HL-60 (cell line): ENCODE measurements at regions not wholly inside any gene's neighbourhood (a gene's known extent, or its start where the extent isn't known, plus 50 kb on each side); places are given as distances from the start of the nearest gene placed in this dataset.

ENCODE experiments used
- POLR2AphosphoS5 ChIP-seq: IDR thresholded peaks from 2 replicates; pipeline ENCODE4 v1.6.1; 2012; ENCODE audit warnings: low read depth
- TF ChIP-seq, protein P1 (sequence below): IDR thresholded peaks from one replicate; pipeline ENCODE4 v1.5.1; 2011; ENCODE audit warnings: low read length, control low read depth, inconsistent platforms; ENCODE audit not compliant: insufficient read depth
- TF ChIP-seq, protein P2 (sequence below): IDR thresholded peaks from 2 replicates; pipeline ENCODE4 v1.6.1; 2012; ENCODE audit warnings: low read depth; ENCODE audit not compliant: insufficient replicate concordance

DNA sequence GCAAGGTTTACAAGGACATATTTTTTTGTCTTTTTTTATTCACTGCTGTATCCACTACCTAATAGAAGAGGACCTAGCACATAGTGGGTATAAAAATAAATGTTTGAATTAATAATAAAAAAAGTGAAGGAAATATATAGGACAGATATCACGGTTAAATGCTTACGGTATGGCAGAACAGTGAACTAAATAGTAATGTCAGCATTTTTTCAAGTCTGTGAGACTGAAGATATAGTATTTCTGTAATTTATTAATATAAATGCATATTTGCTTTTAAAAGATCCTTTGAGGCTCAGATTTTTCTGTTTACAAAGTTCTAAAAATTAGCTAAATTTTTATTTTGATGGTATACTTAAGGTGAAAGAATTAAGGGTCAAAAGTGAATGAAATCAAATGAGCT lies 68.6 kb upstream of the CNTN5 start:
- TF ChIP-seq, protein P1, sequence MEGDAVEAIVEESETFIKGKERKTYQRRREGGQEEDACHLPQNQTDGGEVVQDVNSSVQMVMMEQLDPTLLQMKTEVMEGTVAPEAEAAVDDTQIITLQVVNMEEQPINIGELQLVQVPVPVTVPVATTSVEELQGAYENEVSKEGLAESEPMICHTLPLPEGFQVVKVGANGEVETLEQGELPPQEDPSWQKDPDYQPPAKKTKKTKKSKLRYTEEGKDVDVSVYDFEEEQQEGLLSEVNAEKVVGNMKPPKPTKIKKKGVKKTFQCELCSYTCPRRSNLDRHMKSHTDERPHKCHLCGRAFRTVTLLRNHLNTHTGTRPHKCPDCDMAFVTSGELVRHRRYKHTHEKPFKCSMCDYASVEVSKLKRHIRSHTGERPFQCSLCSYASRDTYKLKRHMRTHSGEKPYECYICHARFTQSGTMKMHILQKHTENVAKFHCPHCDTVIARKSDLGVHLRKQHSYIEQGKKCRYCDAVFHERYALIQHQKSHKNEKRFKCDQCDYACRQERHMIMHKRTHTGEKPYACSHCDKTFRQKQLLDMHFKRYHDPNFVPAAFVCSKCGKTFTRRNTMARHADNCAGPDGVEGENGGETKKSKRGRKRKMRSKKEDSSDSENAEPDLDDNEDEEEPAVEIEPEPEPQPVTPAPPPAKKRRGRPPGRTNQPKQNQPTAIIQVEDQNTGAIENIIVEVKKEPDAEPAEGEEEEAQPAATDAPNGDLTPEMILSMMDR: no peak
- TF ChIP-seq, protein P2, sequence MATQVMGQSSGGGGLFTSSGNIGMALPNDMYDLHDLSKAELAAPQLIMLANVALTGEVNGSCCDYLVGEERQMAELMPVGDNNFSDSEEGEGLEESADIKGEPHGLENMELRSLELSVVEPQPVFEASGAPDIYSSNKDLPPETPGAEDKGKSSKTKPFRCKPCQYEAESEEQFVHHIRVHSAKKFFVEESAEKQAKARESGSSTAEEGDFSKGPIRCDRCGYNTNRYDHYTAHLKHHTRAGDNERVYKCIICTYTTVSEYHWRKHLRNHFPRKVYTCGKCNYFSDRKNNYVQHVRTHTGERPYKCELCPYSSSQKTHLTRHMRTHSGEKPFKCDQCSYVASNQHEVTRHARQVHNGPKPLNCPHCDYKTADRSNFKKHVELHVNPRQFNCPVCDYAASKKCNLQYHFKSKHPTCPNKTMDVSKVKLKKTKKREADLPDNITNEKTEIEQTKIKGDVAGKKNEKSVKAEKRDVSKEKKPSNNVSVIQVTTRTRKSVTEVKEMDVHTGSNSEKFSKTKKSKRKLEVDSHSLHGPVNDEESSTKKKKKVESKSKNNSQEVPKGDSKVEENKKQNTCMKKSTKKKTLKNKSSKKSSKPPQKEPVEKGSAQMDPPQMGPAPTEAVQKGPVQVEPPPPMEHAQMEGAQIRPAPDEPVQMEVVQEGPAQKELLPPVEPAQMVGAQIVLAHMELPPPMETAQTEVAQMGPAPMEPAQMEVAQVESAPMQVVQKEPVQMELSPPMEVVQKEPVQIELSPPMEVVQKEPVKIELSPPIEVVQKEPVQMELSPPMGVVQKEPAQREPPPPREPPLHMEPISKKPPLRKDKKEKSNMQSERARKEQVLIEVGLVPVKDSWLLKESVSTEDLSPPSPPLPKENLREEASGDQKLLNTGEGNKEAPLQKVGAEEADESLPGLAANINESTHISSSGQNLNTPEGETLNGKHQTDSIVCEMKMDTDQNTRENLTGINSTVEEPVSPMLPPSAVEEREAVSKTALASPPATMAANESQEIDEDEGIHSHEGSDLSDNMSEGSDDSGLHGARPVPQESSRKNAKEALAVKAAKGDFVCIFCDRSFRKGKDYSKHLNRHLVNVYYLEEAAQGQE: no peak
- TF ChIP-seq POLR2AphosphoS5: no peak
